A549 (cell line): ENCODE measurements at regions not wholly inside any gene's neighbourhood (a gene's known extent, or its start where the extent isn't known, plus 50 kb on each side); places are given as distances from the start of the nearest gene placed in this dataset.

Experiments used
- CTCF ChIP-seq: fragments of >200 bp; sonication (Bioruptor Twin); formaldehyde crosslinking; IDR thresholded peaks from 3 replicates; pipeline ENCODE4 v1.5.1; 2016
- MAX ChIP-seq: IDR thresholded peaks from 2 replicates; pipeline ENCODE4 v1.6.1; 2012
- POLR2A ChIP-seq: IDR thresholded peaks from 2 replicates; pipeline ENCODE4 v1.6.1; 2012; ENCODE audit warnings: mild to moderate bottlenecking, low read length
- SMC3 ChIP-seq: fragments of >200 bp; sonication (Bioruptor Twin); formaldehyde crosslinking; IDR thresholded peaks from 3 replicates; pipeline ENCODE4 v1.6.1; 2018; ENCODE audit warnings: inconsistent platforms
- TP53 ChIP-seq: fragments of 250-450 bp; sonication (Bioruptor Pico); IDR thresholded peaks from 2 replicates; pipeline ENCODE4 v1.5.0; 2021; ENCODE audit warnings: mild to moderate bottlenecking, moderate library complexity

GRCh38 chr18:78492813-78493371 is 486.7 kb upstream of the SALL3 start:
- TF ChIP-seq SMC3: no peak
- TF ChIP-seq TP53 (CRISPR knock-in tag): no peak
- no peak for TF ChIP-seq CTCF
- no peak for TF ChIP-seq POLR2A
- no peak for TF ChIP-seq MAX
